GM18861 (cell line): ENCODE measurements at regions not wholly inside any gene's neighbourhood (a gene's known extent, or its start where the extent isn't known, plus 50 kb on each side); places are given as distances from the start of the nearest gene placed in this dataset.

ENCODE experiments used
- ATAC-seq: cut with Tn5 transposase; IDR thresholded peaks from one replicate; pipeline ENCODE4 v1.9.1; 2021; ENCODE audit not compliant: unreplicated experiment

DNA sequence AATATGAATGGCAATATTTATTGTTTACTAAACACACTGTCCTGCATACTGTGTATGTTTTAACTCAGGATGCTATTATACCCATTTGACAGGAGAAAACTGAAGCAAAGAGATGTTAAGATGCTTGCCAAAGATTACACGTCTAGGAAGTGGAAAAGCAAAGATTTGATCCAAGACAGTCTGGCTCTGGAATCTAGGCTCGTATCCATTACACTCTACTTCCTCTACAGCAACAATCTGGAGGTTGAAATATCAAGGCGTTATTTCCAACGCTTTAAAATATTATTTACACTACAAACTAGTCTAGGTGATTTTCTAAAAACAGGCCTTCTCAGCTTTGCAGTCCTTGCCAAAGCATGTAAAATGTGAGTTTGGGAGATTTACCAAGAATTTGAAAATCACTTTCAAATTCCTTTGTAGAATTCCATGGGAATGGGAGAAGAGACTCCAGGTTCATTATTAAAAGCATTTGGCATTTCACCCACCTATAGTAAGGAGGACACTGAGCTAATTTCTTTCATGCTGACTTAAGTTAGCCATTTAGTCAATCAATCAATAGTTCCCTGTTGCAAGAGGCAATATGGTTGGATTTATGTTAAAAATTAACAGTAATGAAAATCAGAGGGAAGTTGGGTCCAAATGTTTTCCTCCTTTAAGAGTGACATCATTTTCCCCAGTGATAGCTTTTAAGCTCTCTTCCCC lies 356.3 kb upstream of the SMARCA2 start:
- no peak for ATAC-seq

GRCh38 chr9:1659363-1659690 lies 355.8 kb upstream of the SMARCA2 start:
- ATAC-seq = no peak

- no peak for ATAC-seq
These were observed 346.7 kb upstream of the SMARCA2 start for GRCh38 chr9:1668441-1668840.

DNA sequence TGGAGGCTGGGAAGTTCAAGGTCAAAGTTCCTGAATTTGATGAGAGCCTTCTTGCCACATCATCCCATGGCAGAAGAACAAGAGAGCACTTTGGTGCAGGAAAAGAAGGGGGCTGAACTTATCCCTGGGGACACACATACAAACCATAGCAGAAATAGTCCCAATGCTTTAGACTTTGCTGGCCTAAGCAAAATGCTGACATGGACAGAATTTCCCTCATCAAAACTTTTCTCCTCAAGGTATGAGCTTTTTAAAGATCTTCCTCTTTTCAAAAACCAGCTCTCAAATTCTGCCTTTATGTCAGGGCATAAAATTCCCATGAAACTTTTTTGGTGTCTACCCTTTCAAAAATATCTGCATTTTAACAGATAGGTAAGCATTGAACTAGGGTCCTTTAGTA lies 341.8 kb upstream of the SMARCA2 start:
- ATAC-seq = no peak

DNA sequence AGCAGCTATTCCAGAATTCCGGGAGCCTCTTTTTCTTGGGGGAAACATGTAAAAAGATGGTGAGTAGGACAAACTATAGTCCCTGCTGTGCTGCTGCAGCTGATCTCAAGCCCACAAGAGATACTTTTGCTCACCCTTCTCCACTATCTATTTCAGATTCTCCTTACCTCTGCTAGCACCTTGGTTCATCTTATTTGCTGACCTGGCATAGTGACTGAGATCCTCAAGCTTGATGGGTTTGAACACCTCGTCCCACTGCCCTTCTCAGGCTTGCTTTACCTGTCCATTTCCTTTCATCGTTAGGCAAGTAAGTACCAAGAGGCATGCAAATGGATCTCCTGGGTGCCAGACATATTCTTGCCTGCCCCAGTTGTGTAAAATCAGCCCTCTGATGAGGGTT lies 338.4 kb upstream of the SMARCA2 start:
- no peak for ATAC-seq

- no peak for ATAC-seq
These were observed 331.2 kb upstream of the SMARCA2 start for GRCh38 chr9:1683951-1684350.

- ATAC-seq = no peak
These were observed 316.2 kb upstream of the SMARCA2 start for GRCh38 chr9:1698991-1699390.

DNA sequence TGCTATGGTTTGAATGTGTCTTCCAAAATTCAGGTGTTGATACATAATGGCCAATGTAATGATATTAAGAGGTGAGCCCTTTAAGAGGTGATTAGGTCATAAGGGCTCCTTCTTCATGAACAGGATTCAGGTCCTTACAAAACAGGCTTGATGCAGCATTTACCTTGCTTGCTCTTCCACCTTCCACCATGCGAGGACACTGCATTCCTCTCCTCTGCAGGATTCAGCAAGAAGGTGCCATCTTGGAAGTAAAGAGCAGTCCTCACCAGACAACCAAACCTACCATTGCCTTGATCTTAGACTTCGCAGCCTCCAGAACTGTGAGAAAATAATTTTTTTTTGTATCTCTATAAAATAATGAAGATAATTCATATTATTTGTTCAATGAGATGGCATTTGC lies 314.0 kb upstream of the SMARCA2 start:
- no peak for ATAC-seq

GRCh38 chr9:1702701-1703100 lies 312.4 kb upstream of the SMARCA2 start:
- ATAC-seq = no peak

DNA sequence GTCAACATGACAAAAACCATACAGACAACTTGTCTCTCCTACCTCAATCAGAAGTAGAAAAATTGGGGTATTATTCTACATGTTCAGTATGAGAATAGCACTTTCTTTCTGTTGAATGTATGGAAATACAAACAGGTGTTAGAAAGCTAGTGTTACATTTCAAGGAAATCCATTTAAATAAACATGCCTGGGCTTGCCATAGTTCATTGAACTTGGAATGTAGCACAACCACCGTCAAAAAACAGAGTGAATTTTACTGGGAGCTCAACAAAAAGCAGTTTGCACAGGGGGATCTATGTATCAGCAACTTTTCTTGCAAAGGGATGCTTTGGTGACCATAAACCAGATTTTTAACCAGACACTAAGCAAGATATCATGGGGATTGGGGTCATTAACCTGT lies 307.9 kb upstream of the SMARCA2 start:
- no peak for ATAC-seq

DNA sequence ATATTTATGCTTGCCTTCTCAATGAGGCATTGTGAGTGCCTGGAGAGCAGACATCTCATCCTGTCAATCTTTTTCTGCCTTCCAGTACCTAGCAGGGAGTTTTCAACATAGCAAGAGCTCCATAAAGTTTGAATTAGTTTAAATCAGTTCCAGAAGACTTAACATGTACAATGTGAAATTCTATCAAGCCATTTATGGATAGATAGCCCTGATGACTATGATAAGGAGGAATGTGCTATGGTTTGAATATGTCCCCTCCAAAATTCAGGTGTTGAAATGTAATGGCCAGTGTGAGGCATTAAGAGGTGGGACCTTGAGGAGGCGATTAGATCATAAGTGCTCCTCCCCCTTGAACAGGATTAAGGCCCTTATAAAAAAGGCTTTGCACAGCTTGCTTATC lies 306.9 kb upstream of the SMARCA2 start:
- ATAC-seq = no peak

DNA sequence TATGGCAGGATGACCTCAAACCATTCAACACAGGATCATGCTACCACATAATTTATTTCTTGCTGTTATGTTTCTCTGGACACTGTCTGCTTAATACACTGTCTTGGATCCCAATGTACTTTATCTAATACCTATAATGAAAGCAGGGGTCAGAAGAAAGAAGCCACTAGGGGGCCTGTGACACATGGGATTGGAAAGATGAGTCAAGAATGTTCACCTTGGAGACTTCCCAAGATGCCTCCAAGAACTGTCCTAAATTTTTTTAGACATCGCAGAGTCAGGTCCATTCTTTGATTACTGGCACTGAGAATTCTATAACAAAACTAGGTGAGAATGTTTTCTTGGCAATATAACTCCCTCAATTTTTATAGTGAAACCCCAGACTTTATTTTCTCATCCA lies 305.8 kb upstream of the SMARCA2 start:
- no peak for ATAC-seq

DNA sequence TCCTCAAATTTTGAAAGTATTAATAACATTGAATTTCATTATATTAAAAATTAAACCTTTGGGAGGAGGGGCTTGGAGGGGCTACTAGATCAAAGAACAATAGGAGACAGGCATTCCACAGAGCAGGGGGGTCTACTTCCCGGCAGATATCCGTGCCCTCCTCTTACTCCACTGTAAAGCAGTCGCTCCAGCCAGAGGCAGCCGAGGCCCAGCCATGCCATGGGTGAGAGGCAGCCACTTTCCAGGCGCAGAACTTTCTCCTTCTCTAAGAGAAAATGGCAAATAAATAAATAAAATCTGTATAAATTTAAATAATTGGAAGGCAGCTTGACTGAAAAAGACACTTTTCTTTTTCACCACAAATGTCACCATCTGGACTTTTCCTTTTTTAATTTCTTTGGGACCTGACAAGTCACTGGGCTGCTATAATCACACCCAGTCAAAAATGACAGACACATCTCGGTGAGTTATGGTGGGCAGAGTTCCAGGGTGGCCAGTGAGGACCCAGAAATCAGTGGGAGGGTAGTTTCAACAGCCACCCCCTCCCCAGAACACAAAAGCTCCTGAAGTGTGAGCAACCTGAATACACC lies 302.2 kb upstream of the SMARCA2 start:
- no peak for ATAC-seq

DNA sequence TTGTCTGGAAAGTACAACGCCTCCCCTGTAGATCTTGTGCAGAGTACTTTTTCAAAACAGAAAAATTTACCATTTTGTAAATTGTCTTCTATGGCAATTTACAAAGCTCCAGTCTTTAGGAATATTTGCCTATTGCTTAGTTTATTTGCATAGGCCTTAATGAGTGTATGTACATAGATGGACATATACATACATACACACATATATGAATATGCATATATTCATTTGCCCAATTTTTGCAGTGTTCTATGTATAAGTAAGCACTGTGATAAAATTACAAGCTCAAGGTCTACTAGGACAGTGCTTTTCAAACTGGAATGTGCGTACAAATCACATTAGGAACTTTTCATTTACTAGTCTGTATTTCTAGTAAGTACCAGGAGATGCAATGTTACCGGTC lies 301.3 kb upstream of the SMARCA2 start:
- no peak for ATAC-seq

DNA sequence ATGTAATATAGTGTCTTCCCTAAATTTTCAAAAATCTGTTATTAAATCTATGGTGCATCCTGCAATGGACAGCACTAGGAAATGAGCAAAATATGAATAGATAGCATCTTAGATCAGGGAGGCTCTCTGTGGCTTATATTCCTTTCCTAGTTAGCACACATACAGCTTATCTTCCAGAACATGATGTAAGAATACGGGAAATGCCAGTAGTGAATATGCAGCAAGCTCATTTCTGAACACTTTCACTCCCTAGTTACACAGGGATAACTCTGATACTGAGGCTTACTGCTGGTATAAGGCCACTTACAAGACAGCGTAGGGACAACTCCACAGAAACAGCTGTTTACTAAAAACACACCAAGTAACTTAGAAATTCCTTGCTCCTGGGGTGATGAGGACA lies 297.3 kb upstream of the SMARCA2 start:
- no peak for ATAC-seq

GRCh38 chr9:1718836-1719235 lies 296.3 kb upstream of the SMARCA2 start:
- no peak for ATAC-seq

DNA sequence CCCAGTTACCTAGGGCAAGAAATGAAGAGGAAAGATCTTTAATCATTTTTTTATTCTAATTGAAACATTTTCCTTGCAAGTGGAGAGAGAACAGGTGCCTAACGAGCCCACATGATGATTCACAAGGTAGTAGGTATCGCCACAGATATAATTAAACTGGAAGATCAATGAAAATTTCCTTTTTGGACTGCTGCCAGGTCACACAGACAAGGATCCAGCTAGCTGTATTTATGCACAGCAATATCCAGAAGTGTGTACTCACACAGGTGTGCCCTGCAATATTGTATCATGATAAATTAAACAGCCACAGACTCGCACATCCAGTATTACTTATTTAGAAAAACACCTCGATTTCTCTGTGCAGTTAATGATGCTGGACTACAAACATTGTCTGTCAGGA lies 294.0 kb upstream of the SMARCA2 start:
- no peak for ATAC-seq

GRCh38 chr9:1722404-1722803 lies 292.7 kb upstream of the SMARCA2 start:
- ATAC-seq = no peak

- ATAC-seq = no peak
These were observed 291.6 kb upstream of the SMARCA2 start for GRCh38 chr9:1723522-1724015.

GRCh38 chr9:1726993-1727759 lies 288.0 kb upstream of the SMARCA2 start:
- no peak for ATAC-seq

DNA sequence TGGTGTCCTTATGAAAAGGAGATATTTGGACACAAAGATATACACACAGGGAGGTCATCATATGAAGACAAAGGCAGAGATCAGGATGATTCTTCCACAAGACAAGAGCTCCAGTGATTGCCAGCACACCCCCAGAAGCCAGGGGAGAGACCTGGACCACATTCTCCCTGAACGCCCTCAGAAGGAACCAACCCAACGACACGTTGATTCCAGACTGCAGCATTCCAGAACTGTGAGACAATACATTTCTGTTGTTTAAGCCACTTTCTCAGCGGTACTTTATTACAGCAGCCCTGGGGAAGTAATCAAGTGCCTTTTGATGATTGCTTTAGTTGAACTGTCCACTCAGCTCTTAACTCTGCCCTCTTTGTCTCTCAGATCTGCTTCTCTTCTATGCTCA lies 285.5 kb upstream of the SMARCA2 start:
- no peak for ATAC-seq

GRCh38 chr9:1732670-1733069 lies 282.5 kb upstream of the SMARCA2 start:
- ATAC-seq = no peak
